Endothelial cell of umbilical vein (primary cell): ENCODE measurements at regions not wholly inside any gene's neighbourhood (a gene's known extent, or its start where the extent isn't known, plus 50 kb on each side); places are given as distances from the start of the nearest gene placed in this dataset.

Experiments
- MYC ChIP-seq: IDR thresholded peaks from one replicate; pipeline ENCODE4 v1.6.1; 2011; ENCODE audit warnings: mild to moderate bottlenecking, low read depth, low read length
- POLR2AphosphoS5 ChIP-seq: IDR thresholded peaks from 2 replicates; pipeline ENCODE4 v1.6.1; 2012; ENCODE audit warnings: low read depth, mild to moderate bottlenecking, control low read depth, low read length, moderate library complexity; ENCODE audit not compliant: insufficient read depth
- TF ChIP-seq, protein P1 (sequence below), 2 donors: IDR thresholded peaks; 1 replicate in 1 of 2; 2 replicates in 1 of 2; pipeline ENCODE4 v1.5.1; 2011; ENCODE audit warnings: low read length in 2 of 2, mild to moderate bottlenecking in 2 of 2, moderate library complexity in 2 of 2, control low read depth in 1 of 2, inconsistent platforms in 1 of 2, low read depth in 1 of 2; ENCODE audit not compliant: insufficient read depth in 1 of 2; ENCODE audit errors: extremely low read depth in 1 of 2

GRCh38 chr15:49706805-49707204 lies 86.0 kb downstream of the DTWD1 start:
- TF ChIP-seq POLR2AphosphoS5 (no peak), MYC (no peak)
- TF ChIP-seq, protein P1, sequence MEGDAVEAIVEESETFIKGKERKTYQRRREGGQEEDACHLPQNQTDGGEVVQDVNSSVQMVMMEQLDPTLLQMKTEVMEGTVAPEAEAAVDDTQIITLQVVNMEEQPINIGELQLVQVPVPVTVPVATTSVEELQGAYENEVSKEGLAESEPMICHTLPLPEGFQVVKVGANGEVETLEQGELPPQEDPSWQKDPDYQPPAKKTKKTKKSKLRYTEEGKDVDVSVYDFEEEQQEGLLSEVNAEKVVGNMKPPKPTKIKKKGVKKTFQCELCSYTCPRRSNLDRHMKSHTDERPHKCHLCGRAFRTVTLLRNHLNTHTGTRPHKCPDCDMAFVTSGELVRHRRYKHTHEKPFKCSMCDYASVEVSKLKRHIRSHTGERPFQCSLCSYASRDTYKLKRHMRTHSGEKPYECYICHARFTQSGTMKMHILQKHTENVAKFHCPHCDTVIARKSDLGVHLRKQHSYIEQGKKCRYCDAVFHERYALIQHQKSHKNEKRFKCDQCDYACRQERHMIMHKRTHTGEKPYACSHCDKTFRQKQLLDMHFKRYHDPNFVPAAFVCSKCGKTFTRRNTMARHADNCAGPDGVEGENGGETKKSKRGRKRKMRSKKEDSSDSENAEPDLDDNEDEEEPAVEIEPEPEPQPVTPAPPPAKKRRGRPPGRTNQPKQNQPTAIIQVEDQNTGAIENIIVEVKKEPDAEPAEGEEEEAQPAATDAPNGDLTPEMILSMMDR (IDR thresholded peaks at IDR 0.05; ENCODE audit: extremely low read depth in 1 of 2, insufficient read depth in 1 of 2, low read depth in 1 of 2, low read length in 2 of 2): no peak
